NB4 (cell line): ENCODE measurements at regions not wholly inside any gene's neighbourhood (a gene's known extent, or its start where the extent isn't known, plus 50 kb on each side); places are given as distances from the start of the nearest gene placed in this dataset.

Experiments
- POLR2A ChIP-seq: IDR thresholded peaks from 2 replicates; pipeline ENCODE4 v1.6.1; 2011; ENCODE audit warnings: mild to moderate bottlenecking; ENCODE audit not compliant: insufficient read length; ENCODE audit errors: extremely low read depth
- TF ChIP-seq, protein P1 (sequence below): IDR thresholded peaks from 2 replicates; pipeline ENCODE4 v1.6.1; 2011; ENCODE audit warnings: low read depth, low read length
- TF ChIP-seq, protein P2 (sequence below): IDR thresholded peaks from one replicate; pipeline ENCODE4 v1.5.1; 2012; ENCODE audit warnings: low read depth, low read length

DNA sequence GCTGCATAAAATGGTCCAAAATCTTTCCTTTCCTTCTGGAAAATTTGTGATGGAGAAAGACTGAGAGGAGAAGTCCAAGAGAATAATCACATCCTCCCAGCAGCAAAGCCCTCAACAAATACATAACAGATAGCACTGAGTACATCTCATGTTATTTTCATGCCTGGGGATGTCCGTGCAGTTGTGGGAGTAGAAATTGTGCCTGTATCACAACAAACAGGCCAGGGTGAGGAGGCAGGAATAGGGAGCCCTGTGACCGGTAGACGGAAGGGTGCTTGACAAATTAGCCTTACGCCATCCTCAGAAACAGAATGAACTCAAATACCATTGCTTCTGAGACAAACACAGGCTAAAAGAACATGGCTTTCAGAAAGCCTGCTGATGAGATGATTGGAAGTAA lies 333.2 kb upstream of the UMPS start:
- TF ChIP-seq, protein P1, sequence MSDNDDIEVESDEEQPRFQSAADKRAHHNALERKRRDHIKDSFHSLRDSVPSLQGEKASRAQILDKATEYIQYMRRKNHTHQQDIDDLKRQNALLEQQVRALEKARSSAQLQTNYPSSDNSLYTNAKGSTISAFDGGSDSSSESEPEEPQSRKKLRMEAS: no peak
- TF ChIP-seq, protein P2, sequence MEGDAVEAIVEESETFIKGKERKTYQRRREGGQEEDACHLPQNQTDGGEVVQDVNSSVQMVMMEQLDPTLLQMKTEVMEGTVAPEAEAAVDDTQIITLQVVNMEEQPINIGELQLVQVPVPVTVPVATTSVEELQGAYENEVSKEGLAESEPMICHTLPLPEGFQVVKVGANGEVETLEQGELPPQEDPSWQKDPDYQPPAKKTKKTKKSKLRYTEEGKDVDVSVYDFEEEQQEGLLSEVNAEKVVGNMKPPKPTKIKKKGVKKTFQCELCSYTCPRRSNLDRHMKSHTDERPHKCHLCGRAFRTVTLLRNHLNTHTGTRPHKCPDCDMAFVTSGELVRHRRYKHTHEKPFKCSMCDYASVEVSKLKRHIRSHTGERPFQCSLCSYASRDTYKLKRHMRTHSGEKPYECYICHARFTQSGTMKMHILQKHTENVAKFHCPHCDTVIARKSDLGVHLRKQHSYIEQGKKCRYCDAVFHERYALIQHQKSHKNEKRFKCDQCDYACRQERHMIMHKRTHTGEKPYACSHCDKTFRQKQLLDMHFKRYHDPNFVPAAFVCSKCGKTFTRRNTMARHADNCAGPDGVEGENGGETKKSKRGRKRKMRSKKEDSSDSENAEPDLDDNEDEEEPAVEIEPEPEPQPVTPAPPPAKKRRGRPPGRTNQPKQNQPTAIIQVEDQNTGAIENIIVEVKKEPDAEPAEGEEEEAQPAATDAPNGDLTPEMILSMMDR: no peak
- TF ChIP-seq POLR2A: no peak
